Osteocyte (in vitro differentiated cells): ENCODE measurements at regions not wholly inside any gene's neighbourhood (a gene's known extent, or its start where the extent isn't known, plus 50 kb on each side); places are given as distances from the start of the nearest gene placed in this dataset.

Experiments
- DNase-seq: peaks from one replicate; pipeline ENCODE4 v3.0.0; 2021; ENCODE audit warnings: mixed read lengths; ENCODE audit not compliant: unreplicated experiment; ENCODE audit errors: extremely low spot score
- H3K27ac Mint-ChIP-seq: one replicate; pipeline ENCODE4 v1.8.0; 2021; ENCODE audit warnings: mild to moderate bottlenecking, mixed read lengths; ENCODE audit not compliant: unreplicated experiment
- H3K27me3 Mint-ChIP-seq: one replicate; pipeline ENCODE4 v1.8.0; 2021; ENCODE audit warnings: mixed read lengths; ENCODE audit not compliant: unreplicated experiment
- H3K36me3 Mint-ChIP-seq: one replicate; pipeline ENCODE4 v1.8.0; 2021; ENCODE audit warnings: mixed read lengths; ENCODE audit not compliant: unreplicated experiment
- H3K4me1 Mint-ChIP-seq: one replicate; pipeline ENCODE4 v1.8.0; 2021; ENCODE audit warnings: mixed read lengths; ENCODE audit not compliant: unreplicated experiment
- H3K4me3 Mint-ChIP-seq: one replicate; pipeline ENCODE4 v1.8.0; 2021; ENCODE audit warnings: mild to moderate bottlenecking, moderate library complexity, mixed read lengths; ENCODE audit not compliant: unreplicated experiment
- H3K9me3 Mint-ChIP-seq: one replicate; pipeline ENCODE4 v1.8.0; 2021; ENCODE audit warnings: mixed read lengths; ENCODE audit not compliant: unreplicated experiment
- TF ChIP-seq, protein P1 (sequence below): fragments of 200-600 bp; sonication (generic); IDR thresholded peaks from 2 replicates; pipeline ENCODE4 v1.5.0; 2021; ENCODE audit warnings: antibody characterized with exemption, mild to moderate bottlenecking, moderate library complexity

GRCh38 chr9:107141967-107142366 is 141.1 kb upstream of the RAD23B start:
- TF ChIP-seq, protein P1, sequence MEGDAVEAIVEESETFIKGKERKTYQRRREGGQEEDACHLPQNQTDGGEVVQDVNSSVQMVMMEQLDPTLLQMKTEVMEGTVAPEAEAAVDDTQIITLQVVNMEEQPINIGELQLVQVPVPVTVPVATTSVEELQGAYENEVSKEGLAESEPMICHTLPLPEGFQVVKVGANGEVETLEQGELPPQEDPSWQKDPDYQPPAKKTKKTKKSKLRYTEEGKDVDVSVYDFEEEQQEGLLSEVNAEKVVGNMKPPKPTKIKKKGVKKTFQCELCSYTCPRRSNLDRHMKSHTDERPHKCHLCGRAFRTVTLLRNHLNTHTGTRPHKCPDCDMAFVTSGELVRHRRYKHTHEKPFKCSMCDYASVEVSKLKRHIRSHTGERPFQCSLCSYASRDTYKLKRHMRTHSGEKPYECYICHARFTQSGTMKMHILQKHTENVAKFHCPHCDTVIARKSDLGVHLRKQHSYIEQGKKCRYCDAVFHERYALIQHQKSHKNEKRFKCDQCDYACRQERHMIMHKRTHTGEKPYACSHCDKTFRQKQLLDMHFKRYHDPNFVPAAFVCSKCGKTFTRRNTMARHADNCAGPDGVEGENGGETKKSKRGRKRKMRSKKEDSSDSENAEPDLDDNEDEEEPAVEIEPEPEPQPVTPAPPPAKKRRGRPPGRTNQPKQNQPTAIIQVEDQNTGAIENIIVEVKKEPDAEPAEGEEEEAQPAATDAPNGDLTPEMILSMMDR = peak; percentile 58
- DNase-seq = no peak
- Mint-ChIP-seq H3K4me1 (no peaks in the 10 kb centered on the region), H3K4me3 (no peak overlapping the region), H3K27ac (no peak overlapping the region), H3K27me3 (peaks cover 51% of the 10 kb centered on the region), H3K36me3 (no peaks in the 10 kb centered on the region), H3K9me3 (no peaks in the 10 kb centered on the region)

DNA sequence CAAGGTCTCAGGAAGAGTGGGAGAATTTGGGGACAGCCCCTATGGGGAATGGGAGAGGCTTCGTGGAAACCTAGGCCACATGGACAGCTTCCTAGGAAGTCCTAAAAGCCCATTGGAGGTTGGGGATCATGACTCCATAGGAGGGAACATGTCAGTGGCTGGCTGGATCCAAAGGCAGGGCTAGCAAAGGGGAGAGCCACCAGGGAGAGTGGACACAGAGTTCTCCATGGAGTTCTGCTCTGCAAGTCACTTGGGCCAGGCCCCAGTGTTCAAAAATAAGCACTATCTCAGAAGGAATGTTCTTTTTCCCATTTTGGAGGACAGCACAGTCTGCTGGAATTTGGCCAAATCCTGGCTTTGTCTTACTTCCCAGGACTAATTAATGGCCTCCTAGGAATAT is 140.6 kb upstream of the RAD23B start:
- Mint-ChIP-seq H3K4me3 (no peak overlapping the region), H3K9me3 (no peaks in the 10 kb centered on the region)

DNA sequence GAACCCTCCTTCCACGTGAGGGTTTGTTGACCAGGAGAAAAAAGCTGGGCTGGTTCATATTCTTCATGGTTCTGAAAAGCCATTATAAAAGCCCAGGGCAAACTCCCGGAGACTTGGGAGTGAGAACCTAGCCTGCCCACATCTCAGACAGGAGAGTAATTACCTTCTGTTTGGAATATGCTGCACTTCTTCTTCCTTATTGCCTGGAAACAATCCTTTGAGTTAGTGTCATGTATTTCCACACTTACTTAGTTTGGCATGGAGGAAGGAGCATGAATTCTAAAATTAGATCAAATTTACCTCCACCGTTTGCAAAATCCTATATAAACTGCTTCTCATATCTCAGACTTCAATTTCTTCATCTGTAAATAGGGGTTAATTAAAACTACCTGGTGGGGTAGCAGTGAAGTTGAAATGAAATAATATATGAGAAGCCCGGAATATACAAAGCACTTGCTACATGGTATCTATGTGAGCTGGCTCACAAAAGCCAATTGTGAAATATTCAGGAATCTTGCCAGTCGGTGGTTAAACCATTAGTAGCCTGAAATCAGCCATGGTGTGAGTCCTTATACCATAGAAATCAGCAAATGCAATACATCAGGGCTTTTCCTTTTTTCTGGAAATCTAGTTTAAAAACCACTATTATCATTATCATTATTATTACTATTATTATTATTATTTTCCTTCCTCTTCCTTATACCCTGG is 140.0 kb upstream of the RAD23B start:
- H3K4me1 Mint-ChIP-seq = no peaks in the 10 kb centered on the region
- TF ChIP-seq, protein P1 = no peak
- no peak overlapping the region for H3K4me3 Mint-ChIP-seq
- no peaks in the 10 kb centered on the region for H3K9me3 Mint-ChIP-seq
- DNase-seq = no peak
- H3K27me3 Mint-ChIP-seq = peaks cover 58% of the 10 kb centered on the region
- no peaks in the 10 kb centered on the region for H3K36me3 Mint-ChIP-seq
- no peak overlapping the region for H3K27ac Mint-ChIP-seq

More for the DNA sequence above, 140.6 kb upstream of the RAD23B start:
- TF ChIP-seq, protein P1 = no peak
- no peaks in the 10 kb centered on the region for H3K4me1 Mint-ChIP-seq
- no peak for DNase-seq
- no peak overlapping the region for H3K27ac Mint-ChIP-seq
- H3K27me3 Mint-ChIP-seq = peaks cover 54% of the 10 kb centered on the region
- H3K36me3 Mint-ChIP-seq = no peaks in the 10 kb centered on the region

GRCh38 chr9:107144475-107144874 is 138.6 kb upstream of the RAD23B start:
- DNase-seq = no peak
- Mint-ChIP-seq H3K4me3 (no peak overlapping the region), H3K27ac (no peak overlapping the region), H3K9me3 (no peaks in the 10 kb centered on the region), H3K36me3 (no peaks in the 10 kb centered on the region), H3K27me3 (peaks cover 60% of the 10 kb centered on the region), H3K4me1 (no peaks in the 10 kb centered on the region)
- TF ChIP-seq, protein P1 = no peak

DNA sequence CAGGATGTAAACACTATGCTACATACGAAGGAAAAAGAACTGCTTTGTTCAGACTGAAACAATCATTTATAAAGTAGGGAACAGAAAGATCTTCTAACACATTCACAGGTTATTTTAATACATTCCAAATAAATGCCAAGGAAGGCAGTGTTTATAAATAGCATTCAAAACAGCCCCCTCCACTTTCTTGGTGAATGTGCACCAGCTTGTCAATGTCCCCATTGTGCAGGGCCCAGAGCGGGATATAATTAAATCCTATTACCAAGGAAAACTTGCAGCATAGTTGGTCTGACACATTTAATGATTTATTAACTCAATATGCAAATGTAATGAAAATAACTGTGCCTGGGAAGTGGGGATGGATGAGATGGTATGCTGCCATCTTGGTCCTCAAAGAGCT is 135.9 kb upstream of the RAD23B start:
- no peaks in the 10 kb centered on the region for H3K4me1 Mint-ChIP-seq
- no peaks in the 10 kb centered on the region for H3K36me3 Mint-ChIP-seq
- no peak overlapping the region for H3K4me3 Mint-ChIP-seq
- TF ChIP-seq, protein P1 = no peak
- no peak for DNase-seq
- peaks cover 4% of the 10 kb centered on the region for H3K9me3 Mint-ChIP-seq
- peaks cover 52% of the 10 kb centered on the region for H3K27me3 Mint-ChIP-seq
- no peak overlapping the region for H3K27ac Mint-ChIP-seq
